ENCODE measurements at regions not wholly inside any gene's neighbourhood (a gene's known extent, or its start where the extent isn't known, plus 50 kb on each side); places are given as distances from the start of the nearest gene placed in this dataset.

DNA sequence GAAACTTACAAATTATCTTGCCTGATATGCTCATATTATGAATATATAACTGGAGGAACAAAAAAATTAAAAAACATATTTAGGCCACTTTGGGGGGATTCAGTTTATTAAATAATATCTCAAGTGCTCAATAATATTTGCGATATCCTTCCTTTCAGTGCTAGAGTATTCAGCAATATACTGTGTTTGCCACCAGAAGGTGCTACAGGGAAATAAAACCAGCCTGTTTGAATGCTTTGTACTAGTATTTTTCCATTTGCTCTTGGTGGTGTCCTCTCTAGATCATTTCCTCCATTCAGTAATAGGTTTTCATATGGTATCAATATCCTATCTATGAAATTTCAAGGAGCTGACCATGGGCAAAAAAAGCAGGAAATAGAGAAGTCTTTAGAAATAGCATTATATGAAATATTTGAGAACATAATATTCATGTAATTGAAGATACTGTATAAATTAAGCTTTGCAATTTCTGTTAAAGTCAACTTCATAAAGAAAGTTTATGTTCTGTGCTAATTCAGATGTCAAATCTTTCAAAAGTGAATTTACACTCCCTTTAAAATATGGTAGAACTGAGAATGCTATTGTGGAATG, 106.2 kb upstream of the NAV3 start:
- TF ChIP-seq, protein P1, sequence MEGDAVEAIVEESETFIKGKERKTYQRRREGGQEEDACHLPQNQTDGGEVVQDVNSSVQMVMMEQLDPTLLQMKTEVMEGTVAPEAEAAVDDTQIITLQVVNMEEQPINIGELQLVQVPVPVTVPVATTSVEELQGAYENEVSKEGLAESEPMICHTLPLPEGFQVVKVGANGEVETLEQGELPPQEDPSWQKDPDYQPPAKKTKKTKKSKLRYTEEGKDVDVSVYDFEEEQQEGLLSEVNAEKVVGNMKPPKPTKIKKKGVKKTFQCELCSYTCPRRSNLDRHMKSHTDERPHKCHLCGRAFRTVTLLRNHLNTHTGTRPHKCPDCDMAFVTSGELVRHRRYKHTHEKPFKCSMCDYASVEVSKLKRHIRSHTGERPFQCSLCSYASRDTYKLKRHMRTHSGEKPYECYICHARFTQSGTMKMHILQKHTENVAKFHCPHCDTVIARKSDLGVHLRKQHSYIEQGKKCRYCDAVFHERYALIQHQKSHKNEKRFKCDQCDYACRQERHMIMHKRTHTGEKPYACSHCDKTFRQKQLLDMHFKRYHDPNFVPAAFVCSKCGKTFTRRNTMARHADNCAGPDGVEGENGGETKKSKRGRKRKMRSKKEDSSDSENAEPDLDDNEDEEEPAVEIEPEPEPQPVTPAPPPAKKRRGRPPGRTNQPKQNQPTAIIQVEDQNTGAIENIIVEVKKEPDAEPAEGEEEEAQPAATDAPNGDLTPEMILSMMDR (IDR thresholded peaks at IDR 0.05), result peak; percentile 56 to 95 (median 88)
- TF ChIP-seq POLR2A (IDR thresholded peaks at IDR 0.05), result no peak

All from adrenal gland (tissue), 5 donors.